ENCODE measurements at regions not wholly inside any gene's neighbourhood (a gene's known extent, or its start where the extent isn't known, plus 50 kb on each side); places are given as distances from the start of the nearest gene placed in this dataset.

DNA sequence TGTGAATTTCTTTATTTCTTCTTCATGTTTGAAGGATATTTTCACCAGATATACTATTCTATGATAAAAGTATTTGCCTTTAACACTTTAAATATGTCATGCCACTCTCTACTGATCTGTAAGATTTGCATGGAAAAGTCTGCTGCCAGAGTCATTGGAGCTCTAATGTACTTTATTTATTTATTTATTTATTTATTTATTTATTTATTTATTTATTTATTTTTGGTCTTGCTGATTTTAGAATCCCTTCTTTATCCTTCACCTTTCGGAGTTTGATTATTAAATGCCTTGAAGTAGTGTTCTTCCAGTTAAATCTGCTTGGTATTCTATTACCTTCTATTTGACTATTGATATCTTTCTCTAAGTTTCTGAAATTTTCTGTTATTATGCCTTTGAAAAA lies 1669.6 kb downstream of the OTOL1 start:
- H3K4me3 ChIP-seq = no peak overlapping the region
- H3K9me3 ChIP-seq (replicated peaks) = no peaks in the 10 kb centered on the region
- DNase-seq = no peak
- no peak overlapping the region for H3K27ac ChIP-seq
- H3K36me3 ChIP-seq = no peaks in the 10 kb centered on the region
- no peaks in the 10 kb centered on the region for H3K27me3 ChIP-seq
- no peaks in the 10 kb centered on the region for H3K4me1 ChIP-seq

DNA sequence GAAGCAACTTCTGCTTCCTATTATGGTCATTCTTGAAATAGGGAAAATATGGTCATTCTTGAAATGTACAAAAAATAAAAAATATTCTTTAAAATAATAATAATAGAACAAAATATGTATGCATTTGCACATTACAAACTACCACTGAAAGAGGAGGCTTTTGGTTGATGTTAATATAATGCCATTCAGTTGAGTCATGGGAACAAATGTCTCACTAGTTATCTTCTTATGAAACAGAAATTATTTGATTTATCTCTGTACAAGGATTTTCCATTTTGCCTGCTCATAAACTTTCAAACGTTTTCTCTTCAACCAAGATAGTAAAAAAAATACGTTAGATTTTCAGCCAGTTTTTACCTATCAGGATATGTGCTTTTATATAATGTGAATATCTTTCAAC lies 1662.7 kb downstream of the OTOL1 start:
- DNase-seq = no peak
- H3K4me3 ChIP-seq = no peak overlapping the region
- no peak overlapping the region for H3K27ac ChIP-seq
- H3K9me3 ChIP-seq (replicated peaks) = no peaks in the 10 kb centered on the region
- H3K4me1 ChIP-seq = no peaks in the 10 kb centered on the region
- H3K36me3 ChIP-seq = no peaks in the 10 kb centered on the region
- no peaks in the 10 kb centered on the region for H3K27me3 ChIP-seq

- no peak for DNase-seq
- H3K27me3 ChIP-seq = no peaks in the 10 kb centered on the region
- H3K4me1 ChIP-seq = no peaks in the 10 kb centered on the region
- H3K36me3 ChIP-seq = no peaks in the 10 kb centered on the region
- H3K27ac ChIP-seq = no peak overlapping the region
- no peaks in the 10 kb centered on the region for H3K9me3 ChIP-seq (replicated peaks)
- H3K4me3 ChIP-seq = no peak overlapping the region
Measured at GRCh38 chr3:163139600-163139999, 1643.0 kb downstream of the OTOL1 start.

- Histone ChIP-seq H3K27me3 (no peaks in the 10 kb centered on the region), H3K4me1 (no peaks in the 10 kb centered on the region), H3K36me3 (no peaks in the 10 kb centered on the region), H3K9me3 (replicated peaks) (no peaks in the 10 kb centered on the region), H3K4me3 (no peak overlapping the region), H3K27ac (no peak overlapping the region)
- no peak for DNase-seq
Measured at GRCh38 chr3:163138258-163138657, 1641.7 kb downstream of the OTOL1 start.

DNA sequence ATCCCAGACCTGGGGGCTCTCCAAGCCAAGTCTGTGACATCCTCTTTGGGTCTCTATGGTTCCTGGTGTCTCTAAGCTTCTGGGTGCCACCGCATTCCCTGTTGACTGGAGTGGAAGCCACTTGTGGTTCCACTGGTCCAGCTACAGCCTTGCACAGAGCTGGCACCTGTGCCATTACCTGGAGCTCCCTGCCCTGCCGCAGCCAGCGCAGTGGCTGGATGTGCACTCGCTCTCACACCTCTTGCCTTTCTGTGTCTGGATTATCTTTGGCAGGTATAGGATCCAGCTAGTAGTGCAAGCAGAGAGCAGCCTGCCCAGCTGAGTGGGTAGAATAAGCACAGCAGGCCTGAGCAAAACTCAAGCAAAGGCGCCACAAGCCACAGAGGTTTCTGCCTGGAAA lies 1635.5 kb downstream of the OTOL1 start:
- H3K4me3 ChIP-seq = no peak overlapping the region
- no peak overlapping the region for H3K27ac ChIP-seq
- no peaks in the 10 kb centered on the region for H3K36me3 ChIP-seq
- no peaks in the 10 kb centered on the region for H3K9me3 ChIP-seq (replicated peaks)
- no peak for DNase-seq
- no peaks in the 10 kb centered on the region for H3K27me3 ChIP-seq
- H3K4me1 ChIP-seq = no peaks in the 10 kb centered on the region

GRCh38 chr3:163129287-163129686 lies 1632.7 kb downstream of the OTOL1 start:
- DNase-seq = no peak

GRCh38 chr3:163126115-163126514 lies 1629.5 kb downstream of the OTOL1 start:
- no peaks in the 10 kb centered on the region for H3K9me3 ChIP-seq (replicated peaks)
- no peak for DNase-seq
- no peak overlapping the region for H3K4me3 ChIP-seq
- no peak overlapping the region for H3K27ac ChIP-seq
- no peaks in the 10 kb centered on the region for H3K27me3 ChIP-seq
- H3K4me1 ChIP-seq = no peaks in the 10 kb centered on the region
- no peaks in the 10 kb centered on the region for H3K36me3 ChIP-seq

More at GRCh38 chr3:163129287-163129686, 1632.7 kb downstream of the OTOL1 start:
- no peaks in the 10 kb centered on the region for H3K9me3 ChIP-seq (replicated peaks)
- H3K27ac ChIP-seq = no peak overlapping the region
- H3K27me3 ChIP-seq = no peaks in the 10 kb centered on the region
- H3K36me3 ChIP-seq = no peaks in the 10 kb centered on the region
- no peak overlapping the region for H3K4me3 ChIP-seq
- no peaks in the 10 kb centered on the region for H3K4me1 ChIP-seq

Data from SJCRH30 (cell line).